ENCODE measurements at regions not wholly inside any gene's neighbourhood (a gene's known extent, or its start where the extent isn't known, plus 50 kb on each side); places are given as distances from the start of the nearest gene placed in this dataset.

DNA sequence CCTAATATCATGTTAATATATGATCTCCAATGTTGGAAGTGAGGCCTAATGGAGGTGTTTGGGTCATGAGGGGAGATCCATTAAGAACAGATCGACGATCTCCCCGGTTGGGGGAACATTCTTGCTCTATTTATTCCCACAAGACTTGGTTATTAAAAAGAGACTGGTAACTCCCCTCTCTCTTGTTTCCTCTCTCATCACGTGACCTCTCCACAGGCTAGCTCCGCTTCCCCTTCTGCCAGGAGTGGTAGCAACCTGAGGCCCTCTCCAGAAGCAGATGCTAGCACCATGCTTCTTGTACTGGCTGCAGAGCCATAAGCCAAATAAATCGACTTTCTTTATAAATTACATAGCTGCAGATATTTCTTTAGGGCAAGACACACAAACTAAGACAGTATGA, 794.4 kb downstream of the MTRR start:
- DNase-seq (ENCODE audit: low read depth, low spot score) = no peak
- Histone ChIP-seq H3K27me3 (ENCODE audit: insufficient read depth, insufficient read length) (no peaks in the 10 kb centered on the region), H3K4me1 (ENCODE audit: insufficient read depth, insufficient read length) (no peaks in the 10 kb centered on the region), H3K9ac (ENCODE audit: insufficient read length, low read depth) (no peak overlapping the region), H3K4me3 (ENCODE audit: insufficient read length, low read depth) (no peak overlapping the region), H3K36me3 (ENCODE audit: insufficient read depth, insufficient read length, low read length) (no peaks in the 10 kb centered on the region), H3K9me3 (ENCODE audit: insufficient read depth, low read length) (no peaks in the 10 kb centered on the region)
- TF ChIP-seq ZNF274 (IDR thresholded peaks at IDR 0.05; ENCODE audit: low read depth, low read length) = no peak
- no peak for TF ChIP-seq YY1 (IDR thresholded peaks at IDR 0.05; ENCODE audit: insufficient read depth, insufficient read length)
- TF ChIP-seq SUZ12 (IDR thresholded peaks at IDR 0.05; ENCODE audit: extremely low read depth, insufficient read depth, insufficient read length) = no peak

DNA sequence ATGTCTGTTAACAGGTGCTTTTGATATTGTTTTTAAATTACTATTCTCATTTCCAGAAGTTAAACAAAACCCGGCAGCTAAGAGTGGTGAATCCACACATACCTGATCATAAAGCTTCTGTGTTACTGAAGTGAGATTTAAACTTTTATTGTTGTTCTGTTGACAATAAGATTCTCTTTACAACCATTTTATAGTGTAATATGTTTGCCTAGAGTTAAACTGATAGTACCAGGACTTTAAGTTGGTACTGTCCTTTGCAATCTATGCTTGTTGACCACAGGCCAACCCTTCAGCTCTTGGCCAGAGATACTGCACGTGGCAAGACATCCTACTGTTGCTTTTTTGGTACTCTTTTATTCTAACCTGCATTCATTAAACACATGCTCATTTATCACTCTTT, 806.2 kb downstream of the MTRR start:
- H3K4me3 ChIP-seq (ENCODE audit: insufficient read length, low read depth) = no peak overlapping the region
- no peak for DNase-seq (ENCODE audit: low read depth, low spot score)
- no peaks in the 10 kb centered on the region for H3K9me3 ChIP-seq (ENCODE audit: insufficient read depth, low read length)
- no peak overlapping the region for H3K9ac ChIP-seq (ENCODE audit: insufficient read length, low read depth)
- no peaks in the 10 kb centered on the region for H3K27me3 ChIP-seq (ENCODE audit: insufficient read depth, insufficient read length)
- H3K36me3 ChIP-seq (ENCODE audit: insufficient read depth, insufficient read length, low read length) = no peaks in the 10 kb centered on the region
- no peaks in the 10 kb centered on the region for H3K4me1 ChIP-seq (ENCODE audit: insufficient read depth, insufficient read length)
- no peak for TF ChIP-seq SUZ12 (IDR thresholded peaks at IDR 0.05; ENCODE audit: extremely low read depth, insufficient read depth, insufficient read length)

DNA sequence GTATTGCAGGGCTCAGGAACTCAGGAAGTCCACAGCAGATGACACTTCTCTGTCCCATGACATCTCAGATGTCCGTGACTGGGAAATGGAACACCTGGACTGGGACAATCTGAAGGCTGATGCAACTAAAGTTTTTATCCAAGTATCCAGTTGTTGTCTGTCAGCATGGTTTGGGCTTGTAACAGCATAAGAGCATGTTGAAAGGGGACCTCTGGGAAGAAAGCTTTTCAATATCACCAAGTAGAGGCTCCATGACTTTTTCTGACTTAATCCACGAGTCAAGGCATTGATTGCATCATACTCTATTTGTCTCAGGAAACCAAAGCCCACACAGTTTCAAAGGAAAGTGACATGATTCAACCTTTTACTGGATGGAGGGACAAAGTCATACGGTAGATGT, 807.7 kb downstream of the MTRR start:
- H3K9ac ChIP-seq (ENCODE audit: insufficient read length, low read depth) = no peak overlapping the region
- H3K9me3 ChIP-seq (ENCODE audit: insufficient read depth, low read length) = no peaks in the 10 kb centered on the region
- no peaks in the 10 kb centered on the region for H3K4me1 ChIP-seq (ENCODE audit: insufficient read depth, insufficient read length)
- no peaks in the 10 kb centered on the region for H3K36me3 ChIP-seq (ENCODE audit: insufficient read depth, insufficient read length, low read length)
- no peaks in the 10 kb centered on the region for H3K27me3 ChIP-seq (ENCODE audit: insufficient read depth, insufficient read length)
- H3K4me3 ChIP-seq (ENCODE audit: insufficient read length, low read depth) = no peak overlapping the region
- DNase-seq (ENCODE audit: low read depth, low spot score) = no peak
- TF ChIP-seq SUZ12 (IDR thresholded peaks at IDR 0.05; ENCODE audit: extremely low read depth, insufficient read depth, insufficient read length) (no peak), ZNF274 (IDR thresholded peaks at IDR 0.05; ENCODE audit: low read depth, low read length) (no peak), YY1 (IDR thresholded peaks at IDR 0.05; ENCODE audit: insufficient read depth, insufficient read length) (no peak)

DNA sequence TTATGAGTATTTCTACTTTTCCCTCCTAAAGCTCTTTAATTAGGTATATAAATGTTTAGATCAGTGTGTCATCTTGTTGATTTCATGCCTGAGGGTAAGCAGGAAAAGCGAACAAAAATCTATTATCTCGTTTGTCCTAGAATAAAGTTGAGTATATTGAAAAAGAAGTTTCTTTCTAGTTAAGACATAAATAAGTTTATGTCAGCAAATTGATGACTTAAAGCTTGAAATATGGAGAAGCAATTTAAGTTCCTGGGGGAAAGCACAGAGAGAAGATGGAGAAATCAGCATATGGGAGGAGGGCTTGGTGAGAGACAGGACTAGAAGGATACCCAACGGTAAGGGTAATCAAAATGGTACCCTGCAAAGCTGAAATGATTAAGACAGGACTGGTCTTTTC, 813.4 kb downstream of the MTRR start:
- Histone ChIP-seq H3K4me3 (ENCODE audit: insufficient read length, low read depth) (no peak overlapping the region), H3K27me3 (ENCODE audit: insufficient read depth, insufficient read length) (no peaks in the 10 kb centered on the region), H3K36me3 (ENCODE audit: insufficient read depth, insufficient read length, low read length) (no peaks in the 10 kb centered on the region), H3K9ac (ENCODE audit: insufficient read length, low read depth) (no peak overlapping the region), H3K9me3 (ENCODE audit: insufficient read depth, low read length) (no peaks in the 10 kb centered on the region), H3K4me1 (ENCODE audit: insufficient read depth, insufficient read length) (no peaks in the 10 kb centered on the region)
- TF ChIP-seq SUZ12 (IDR thresholded peaks at IDR 0.05; ENCODE audit: extremely low read depth, insufficient read depth, insufficient read length) (no peak), YY1 (IDR thresholded peaks at IDR 0.05; ENCODE audit: insufficient read depth, insufficient read length) (no peak), ZNF274 (IDR thresholded peaks at IDR 0.05; ENCODE audit: low read depth, low read length) (no peak)
- DNase-seq (ENCODE audit: low read depth, low spot score) = no peak

DNA sequence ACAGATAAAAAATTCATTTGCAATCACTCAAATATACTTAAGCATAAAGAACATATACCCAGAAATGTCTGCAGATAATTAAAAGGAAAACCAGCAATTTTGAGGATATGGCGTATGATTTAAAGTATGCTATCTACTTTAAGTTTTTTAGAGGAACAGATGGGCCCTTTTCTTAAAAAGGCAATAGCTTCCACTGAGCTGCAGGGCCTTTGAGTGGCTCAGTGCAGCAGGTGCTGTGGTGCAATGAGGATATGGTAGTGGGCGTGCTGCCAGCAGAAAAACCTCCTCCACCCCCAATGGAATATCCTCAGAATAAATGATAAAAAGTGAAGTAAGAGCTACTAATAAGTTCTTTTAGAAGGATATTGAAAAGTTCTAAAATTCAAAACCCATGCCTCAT, 814.5 kb downstream of the MTRR start:
- TF ChIP-seq SUZ12 (IDR thresholded peaks at IDR 0.05; ENCODE audit: extremely low read depth, insufficient read depth, insufficient read length) = no peak
- TF ChIP-seq ZNF274 (IDR thresholded peaks at IDR 0.05; ENCODE audit: low read depth, low read length) = no peak
- no peak for TF ChIP-seq YY1 (IDR thresholded peaks at IDR 0.05; ENCODE audit: insufficient read depth, insufficient read length)
- Histone ChIP-seq H3K9me3 (ENCODE audit: insufficient read depth, low read length) (no peaks in the 10 kb centered on the region), H3K4me3 (ENCODE audit: insufficient read length, low read depth) (no peak overlapping the region), H3K4me1 (ENCODE audit: insufficient read depth, insufficient read length) (no peaks in the 10 kb centered on the region), H3K36me3 (ENCODE audit: insufficient read depth, insufficient read length, low read length) (no peaks in the 10 kb centered on the region), H3K27me3 (ENCODE audit: insufficient read depth, insufficient read length) (no peaks in the 10 kb centered on the region), H3K9ac (ENCODE audit: insufficient read length, low read depth) (no peak overlapping the region)
- DNase-seq (ENCODE audit: low read depth, low spot score) = no peak

DNA sequence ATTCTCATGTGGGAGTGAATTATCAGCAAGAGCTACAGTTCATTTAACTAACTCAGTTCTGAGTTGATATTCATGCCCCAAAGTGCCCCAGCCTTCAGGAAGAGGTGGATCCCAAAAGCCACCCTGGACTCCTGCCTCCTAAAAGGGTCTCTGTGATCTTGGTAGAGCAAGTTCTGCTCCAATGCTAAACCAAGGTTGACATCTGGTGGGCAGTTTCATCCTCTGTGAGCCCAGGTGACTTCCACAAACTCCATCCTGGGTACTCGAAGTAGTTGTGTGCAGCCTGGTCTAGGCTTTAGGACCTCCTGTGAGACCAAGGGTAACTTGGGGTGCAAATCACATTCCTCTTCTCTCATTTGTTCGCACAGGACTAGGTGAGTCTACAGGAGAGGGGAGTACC, 816.8 kb downstream of the MTRR start:
- no peak overlapping the region for H3K9ac ChIP-seq (ENCODE audit: insufficient read length, low read depth)
- no peak for TF ChIP-seq ZNF274 (IDR thresholded peaks at IDR 0.05; ENCODE audit: low read depth, low read length)
- no peak for TF ChIP-seq YY1 (IDR thresholded peaks at IDR 0.05; ENCODE audit: insufficient read depth, insufficient read length)
- no peak for TF ChIP-seq SUZ12 (IDR thresholded peaks at IDR 0.05; ENCODE audit: extremely low read depth, insufficient read depth, insufficient read length)
- H3K4me1 ChIP-seq (ENCODE audit: insufficient read depth, insufficient read length) = no peaks in the 10 kb centered on the region
- H3K27me3 ChIP-seq (ENCODE audit: insufficient read depth, insufficient read length) = no peaks in the 10 kb centered on the region
- H3K4me3 ChIP-seq (ENCODE audit: insufficient read length, low read depth) = no peak overlapping the region
- no peaks in the 10 kb centered on the region for H3K9me3 ChIP-seq (ENCODE audit: insufficient read depth, low read length)
- no peaks in the 10 kb centered on the region for H3K36me3 ChIP-seq (ENCODE audit: insufficient read depth, insufficient read length, low read length)
- DNase-seq (ENCODE audit: low read depth, low spot score) = no peak

DNA sequence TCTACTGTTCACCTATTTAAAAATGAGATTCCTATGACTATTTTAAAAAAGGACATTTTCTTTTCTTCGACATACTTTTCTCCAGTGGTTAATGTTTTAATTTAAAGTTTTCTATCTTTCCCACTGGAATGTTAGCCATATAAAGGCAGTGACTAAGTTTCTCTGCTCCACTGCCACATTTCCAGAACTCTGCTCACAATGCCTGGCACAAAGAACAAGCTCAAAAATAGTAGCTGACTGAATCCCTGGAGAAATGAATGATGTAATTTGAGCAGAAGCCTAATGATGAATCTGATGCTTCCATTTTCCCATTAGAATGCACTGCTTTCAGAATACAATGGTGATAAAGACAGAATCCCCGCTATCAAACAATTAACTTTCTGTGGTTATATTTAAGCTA, 817.8 kb downstream of the MTRR start:
- DNase-seq (ENCODE audit: low read depth, low spot score) = no peak

DNA sequence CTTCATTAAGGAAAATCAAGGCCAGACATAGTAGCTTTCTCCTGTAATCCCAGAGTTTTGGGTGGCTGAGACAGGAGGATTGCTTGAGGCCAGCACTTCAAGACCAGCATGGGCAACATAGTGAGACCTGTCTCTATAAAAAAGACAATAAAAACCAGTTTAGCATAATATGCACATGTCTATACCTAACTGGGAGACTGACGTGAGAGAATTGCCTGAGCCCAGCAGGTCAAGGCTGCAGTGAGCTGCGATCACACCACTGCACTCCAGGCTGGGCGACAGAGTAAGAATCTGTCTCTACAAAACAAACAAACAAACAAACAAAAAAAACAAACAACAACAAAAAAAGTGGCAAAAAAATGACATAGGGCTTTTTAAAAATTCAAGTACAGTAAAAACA, 820.8 kb downstream of the MTRR start:
- no peak for TF ChIP-seq ZNF274 (IDR thresholded peaks at IDR 0.05; ENCODE audit: low read depth, low read length)
- TF ChIP-seq SUZ12 (IDR thresholded peaks at IDR 0.05; ENCODE audit: extremely low read depth, insufficient read depth, insufficient read length) = no peak
- TF ChIP-seq YY1 (IDR thresholded peaks at IDR 0.05; ENCODE audit: insufficient read depth, insufficient read length) = no peak

More for the DNA sequence above, 817.8 kb downstream of the MTRR start:
- TF ChIP-seq ZNF274 (IDR thresholded peaks at IDR 0.05; ENCODE audit: low read depth, low read length) (no peak), SUZ12 (IDR thresholded peaks at IDR 0.05; ENCODE audit: extremely low read depth, insufficient read depth, insufficient read length) (no peak), YY1 (IDR thresholded peaks at IDR 0.05; ENCODE audit: insufficient read depth, insufficient read length) (no peak)
- Histone ChIP-seq H3K4me1 (ENCODE audit: insufficient read depth, insufficient read length) (no peaks in the 10 kb centered on the region), H3K36me3 (ENCODE audit: insufficient read depth, insufficient read length, low read length) (no peaks in the 10 kb centered on the region), H3K4me3 (ENCODE audit: insufficient read length, low read depth) (no peak overlapping the region), H3K27me3 (ENCODE audit: insufficient read depth, insufficient read length) (no peaks in the 10 kb centered on the region), H3K9me3 (ENCODE audit: insufficient read depth, low read length) (no peaks in the 10 kb centered on the region), H3K9ac (ENCODE audit: insufficient read length, low read depth) (no peak overlapping the region)

More for the DNA sequence above, 820.8 kb downstream of the MTRR start:
- Histone ChIP-seq H3K4me1 (ENCODE audit: insufficient read depth, insufficient read length) (no peaks in the 10 kb centered on the region), H3K9me3 (ENCODE audit: insufficient read depth, low read length) (no peaks in the 10 kb centered on the region), H3K27me3 (ENCODE audit: insufficient read depth, insufficient read length) (no peaks in the 10 kb centered on the region), H3K9ac (ENCODE audit: insufficient read length, low read depth) (no peak overlapping the region), H3K4me3 (ENCODE audit: insufficient read length, low read depth) (no peak overlapping the region), H3K36me3 (ENCODE audit: insufficient read depth, insufficient read length, low read length) (no peaks in the 10 kb centered on the region)
- DNase-seq (ENCODE audit: low read depth, low spot score) = no peak
